HG03135 (cell line): ENCODE measurements at regions not wholly inside any gene's neighbourhood (a gene's known extent, or its start where the extent isn't known, plus 50 kb on each side); places are given as distances from the start of the nearest gene placed in this dataset.

ENCODE experiments used
- ATAC-seq: cut with Tn5 transposase; IDR thresholded peaks from one replicate; pipeline ENCODE4 v1.9.1; 2021; ENCODE audit warnings: mild to moderate bottlenecking, moderate library complexity; ENCODE audit not compliant: unreplicated experiment

GRCh38 chr13:106786006-106786563, 218.1 kb upstream of the ARGLU1 start:
- no peak for ATAC-seq

DNA sequence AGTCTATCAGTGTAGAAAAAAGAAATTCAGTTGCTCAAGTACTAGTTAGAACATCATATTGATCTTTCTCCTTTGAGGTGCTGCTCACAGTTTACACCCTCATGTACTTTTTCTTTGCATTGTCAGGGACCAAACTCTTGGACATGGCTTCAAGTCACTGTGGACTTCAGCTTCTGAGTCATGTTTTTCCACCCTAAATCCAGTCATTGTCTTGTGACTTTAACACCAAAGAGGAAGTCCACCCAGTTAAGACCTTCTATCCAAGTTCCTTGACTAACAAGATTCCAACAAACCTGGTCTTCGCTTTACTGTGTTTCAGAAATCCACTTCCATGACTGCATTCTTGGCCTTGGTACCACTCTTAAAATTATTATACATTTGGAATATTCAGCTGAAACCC, 206.7 kb upstream of the ARGLU1 start:
- ATAC-seq, result no peak

GRCh38 chr13:106772006-106772601, 204.2 kb upstream of the ARGLU1 start:
- no peak for ATAC-seq

- ATAC-seq, result no peak
These were observed 201.1 kb upstream of the ARGLU1 start for GRCh38 chr13:106768991-106769390.

GRCh38 chr13:106762708-106763107, 194.8 kb upstream of the ARGLU1 start:
- ATAC-seq, result no peak

DNA sequence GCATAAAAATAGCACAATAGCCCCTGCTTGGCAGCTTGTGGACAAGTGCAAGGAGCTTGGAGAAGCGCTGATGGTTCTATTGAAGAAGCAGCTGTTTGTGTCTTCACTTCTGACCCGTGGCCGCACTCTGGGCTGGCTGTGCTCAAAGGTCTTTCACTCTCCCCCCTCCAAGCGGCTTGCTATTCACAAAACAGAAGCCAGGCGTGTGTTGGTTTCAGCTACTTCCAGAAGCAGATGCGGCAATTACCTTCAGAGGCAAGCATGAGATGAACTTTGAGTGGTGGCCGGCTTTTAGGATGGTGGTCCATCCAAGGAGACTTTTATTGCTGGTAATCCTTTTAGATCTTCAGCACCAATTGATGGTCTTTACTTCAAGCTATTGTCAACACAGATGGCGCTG, 188.5 kb upstream of the ARGLU1 start:
- no peak for ATAC-seq

DNA sequence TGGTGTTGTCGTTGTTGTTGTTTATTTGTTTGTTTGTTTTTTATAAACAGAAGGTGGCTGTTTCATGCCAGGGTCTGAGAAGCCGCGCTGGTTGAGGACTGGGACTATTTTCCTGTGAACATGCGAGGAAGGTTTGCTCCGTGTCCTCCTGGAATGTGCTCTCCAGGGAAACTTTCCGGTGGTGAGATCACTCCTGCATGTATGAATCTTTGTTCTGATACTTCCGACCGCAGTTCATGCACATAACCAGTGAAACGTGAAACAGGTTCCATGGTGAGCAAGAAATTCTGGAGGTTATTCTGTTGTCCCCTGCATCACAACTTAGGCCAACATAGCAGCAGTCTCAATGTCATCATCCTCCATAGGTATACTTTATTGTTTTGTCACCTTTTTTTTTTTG, 187.6 kb upstream of the ARGLU1 start:
- no peak for ATAC-seq

DNA sequence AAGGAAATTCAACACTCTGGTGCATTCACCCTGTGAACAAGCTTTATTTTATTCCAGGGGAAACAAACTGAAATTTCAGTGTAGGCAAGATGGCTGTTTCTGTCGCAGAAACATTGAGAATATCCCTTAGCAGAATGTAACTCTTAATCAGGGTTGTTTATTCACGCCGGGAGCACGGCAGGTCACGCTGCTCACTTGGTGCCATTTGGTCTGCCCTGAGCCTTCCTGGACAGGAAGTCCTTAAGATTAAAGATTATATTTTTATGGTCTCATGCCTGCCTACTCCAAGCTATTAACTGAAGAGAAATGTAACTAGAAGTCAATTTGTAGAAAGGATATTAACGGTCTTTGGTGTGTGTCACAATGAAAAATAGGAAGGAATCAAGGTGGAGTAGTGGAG, 185.3 kb upstream of the ARGLU1 start:
- ATAC-seq, result no peak

GRCh38 chr13:106752584-106753170, 184.7 kb upstream of the ARGLU1 start:
- no peak for ATAC-seq

GRCh38 chr13:106748785-106749184, 180.8 kb upstream of the ARGLU1 start:
- ATAC-seq, result no peak

DNA sequence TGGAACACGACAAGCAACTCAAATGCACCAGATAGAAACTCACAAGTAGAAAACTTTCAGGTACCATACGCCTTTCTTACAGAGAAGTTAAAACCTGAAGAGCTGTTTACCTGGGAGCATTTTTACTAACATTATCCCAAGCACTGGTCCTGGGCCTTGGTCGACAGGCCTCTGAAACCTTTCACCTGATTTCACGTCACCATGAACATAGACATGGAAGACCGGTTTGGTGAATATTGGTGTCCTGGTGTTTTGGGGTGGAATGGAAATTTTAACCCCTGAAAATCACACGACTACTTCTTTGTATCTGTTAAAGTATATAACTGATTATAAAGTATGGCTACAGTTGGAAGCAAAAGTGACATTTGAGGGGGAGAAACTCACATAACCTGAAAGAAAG, 176.6 kb upstream of the ARGLU1 start:
- no peak for ATAC-seq

DNA sequence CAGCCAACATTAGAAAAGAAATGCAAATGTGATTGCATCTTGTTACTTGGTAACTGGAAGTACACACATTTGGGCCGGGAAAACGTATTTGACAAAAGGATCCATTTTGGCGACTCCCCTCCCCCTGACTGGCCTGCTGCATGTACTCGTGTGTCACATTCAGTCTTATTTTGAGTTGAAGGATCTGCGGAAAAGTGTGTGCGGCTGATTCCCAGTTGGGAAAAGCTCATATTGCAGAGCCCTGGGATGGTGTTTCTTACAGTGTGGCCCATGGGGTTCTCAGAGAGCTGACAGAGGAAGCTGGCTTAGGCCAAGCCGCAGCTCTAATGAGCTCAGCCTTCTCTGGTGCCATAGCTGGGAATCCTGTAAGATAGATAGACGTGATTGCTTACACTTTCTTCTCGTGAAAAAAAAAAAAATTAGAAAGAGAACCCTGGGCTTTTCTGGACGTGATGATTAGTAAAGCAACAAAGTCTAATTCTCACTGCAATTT, 170.3 kb upstream of the ARGLU1 start:
- ATAC-seq, result no peak

DNA sequence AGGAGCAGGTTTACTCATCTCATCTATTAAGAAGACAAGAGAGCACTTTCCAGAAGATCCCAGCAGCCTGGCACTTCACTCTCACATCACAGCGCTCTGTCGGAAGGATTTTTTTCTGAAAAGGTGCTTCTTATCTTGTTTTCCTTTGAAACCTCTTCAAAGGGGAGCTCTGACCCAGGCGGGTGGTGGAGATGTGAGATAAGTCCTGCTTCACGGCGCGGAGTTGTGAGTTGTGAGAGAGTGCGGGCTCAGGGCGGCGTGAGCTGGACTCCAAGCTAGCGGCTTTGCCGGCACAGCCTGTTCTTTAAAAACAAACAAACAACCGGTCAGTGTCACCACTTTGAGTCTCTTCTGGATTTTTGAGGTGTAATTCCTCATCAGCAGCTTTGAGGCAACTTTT, 169.0 kb upstream of the ARGLU1 start:
- ATAC-seq, result no peak

- no peak for ATAC-seq
These were observed 166.3 kb upstream of the ARGLU1 start for GRCh38 chr13:106734198-106734597.

GRCh38 chr13:106723036-106723435, 155.1 kb upstream of the ARGLU1 start:
- no peak for ATAC-seq

- ATAC-seq, result no peak
These were observed 154.7 kb upstream of the ARGLU1 start for GRCh38 chr13:106722620-106723019.

GRCh38 chr13:106721599-106721998, 153.7 kb upstream of the ARGLU1 start:
- no peak for ATAC-seq

DNA sequence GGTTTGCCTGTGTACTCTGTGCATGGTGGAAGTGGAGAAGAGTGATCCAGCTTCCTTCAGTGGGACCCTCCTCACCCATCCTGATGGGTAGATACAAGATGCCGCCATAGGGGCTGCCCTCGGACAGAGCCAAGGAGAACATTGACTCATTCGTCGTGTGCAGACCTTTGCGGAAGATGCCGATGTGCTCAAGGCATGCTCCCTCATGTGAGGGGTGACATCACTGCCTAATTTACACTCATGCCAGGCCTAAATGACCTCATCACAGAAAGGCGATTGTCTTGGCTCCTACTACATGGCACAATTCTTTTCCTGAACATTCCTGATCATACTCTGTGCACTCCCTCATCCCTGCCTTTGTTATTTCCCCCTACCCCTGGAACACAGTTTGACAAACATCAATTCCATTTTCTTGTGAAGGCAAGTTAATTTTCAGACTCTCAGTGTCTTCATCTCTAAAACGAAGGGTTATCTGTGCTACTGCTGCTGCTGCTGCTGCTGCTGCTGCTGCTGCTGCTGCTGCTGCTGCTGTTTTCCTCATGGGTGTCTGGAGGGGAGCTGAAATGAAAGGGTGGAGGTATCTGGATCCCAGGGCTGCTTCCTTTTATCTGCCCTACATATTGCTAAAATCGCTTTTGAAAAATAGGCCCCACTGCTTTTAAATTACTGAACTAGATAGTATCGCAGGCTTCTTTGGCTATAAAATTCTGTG, 146.5 kb upstream of the ARGLU1 start:
- no peak for ATAC-seq

DNA sequence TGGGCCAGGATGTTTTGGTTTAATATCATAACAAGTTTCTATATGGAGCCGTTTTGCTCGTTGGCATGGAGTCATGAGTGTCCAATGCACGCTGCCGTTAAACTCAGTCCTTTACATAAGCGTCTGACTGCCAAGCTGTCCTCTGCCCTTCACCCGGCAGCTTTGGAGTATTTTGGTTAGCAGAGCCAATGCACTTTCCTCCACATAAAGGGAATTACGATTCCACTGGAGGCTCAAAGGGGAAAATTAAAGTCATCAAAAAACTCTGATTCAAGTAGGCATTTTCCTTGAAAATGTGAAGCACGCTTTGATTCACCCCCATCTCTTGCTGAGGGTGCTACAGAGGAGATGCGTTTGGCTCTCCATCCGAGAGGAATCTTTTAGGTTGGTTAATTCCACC, 144.4 kb upstream of the ARGLU1 start:
- ATAC-seq, result no peak

- ATAC-seq, result no peak
These were observed 142.3 kb upstream of the ARGLU1 start for GRCh38 chr13:106710266-106710665.

GRCh38 chr13:106709522-106709921, 141.6 kb upstream of the ARGLU1 start:
- no peak for ATAC-seq

DNA sequence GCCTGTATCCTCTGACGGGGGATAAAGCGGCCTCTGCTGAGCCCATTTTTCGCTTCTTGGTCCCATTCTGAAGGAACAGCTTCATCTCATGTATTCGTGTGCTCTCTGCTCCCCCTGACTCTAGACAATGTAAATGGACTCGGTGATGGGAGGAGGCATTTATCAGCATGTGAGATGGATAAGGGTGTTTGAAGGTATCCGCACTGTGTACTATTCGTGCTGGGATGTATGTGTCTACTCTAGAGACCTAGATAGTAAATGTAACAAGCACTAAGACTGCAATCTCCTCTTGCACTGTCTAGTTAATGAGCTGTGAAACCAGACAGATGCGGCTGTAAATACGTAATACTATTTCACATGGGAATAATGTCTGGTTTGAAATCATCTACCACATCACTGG, 134.6 kb upstream of the ARGLU1 start:
- ATAC-seq, result no peak
